Endothelial cell of umbilical vein (primary cell): ENCODE measurements at regions not wholly inside any gene's neighbourhood (a gene's known extent, or its start where the extent isn't known, plus 50 kb on each side); places are given as distances from the start of the nearest gene placed in this dataset.

Experiments
- BruUV-seq: library from RNA; stranded (reverse); fragments of 400-500 nt; replicated peaks from 2 replicates; lab custom pipeline; 2021; lab: Mats Ljungman, UMichigan
- CTCF ChIA-PET: fragments of 300-600, 350-600 bp; sonication (Branson Sonifier 250); formaldehyde crosslinking; loops from one replicate; lab custom pipeline; 2021; ENCODE audit warnings: antibody characterized with exemption, inconsistent platforms; lab: Charles Lee
- POLR2A ChIA-PET: fragments of 300-600, 350-600 bp; sonication (Branson Sonifier 250); formaldehyde crosslinking; loops from one replicate; lab custom pipeline; 2021; ENCODE audit warnings: antibody characterized with exemption, inconsistent platforms; lab: Charles Lee
- DNase-seq: peaks from one replicate; pipeline ENCODE4 v3.0.0-alpha.2; 2011; ENCODE audit warnings: low read depth, low spot score
- FAIRE-seq: peaks from 2 replicates; lab custom pipeline; 2011; peaks lifted over from hg19 to GRCh38; lab: Jason Lieb, UNC
- H2AFZ ChIP-seq: 2 replicates; pipeline ENCODE4 v1.6.0; 2012; ENCODE audit warnings: low read depth, low read length, control low read depth, inconsistent platforms
- H3K27ac ChIP-seq: 2 replicates; pipeline ENCODE4 v1.5.1; 2011; ENCODE audit warnings: low read depth, mild to moderate bottlenecking, control low read depth, low read length, moderate library complexity; ENCODE audit not compliant: insufficient read depth
- H3K27me3 ChIP-seq, 2 experiments: 2 replicates each; pipeline versions ENCODE4 v1.6.0 to v1.6.1; 2011; ENCODE audit warnings: low read length in 2 of 2, mixed read lengths in 1 of 2; ENCODE audit not compliant: control insufficient read depth in 2 of 2, insufficient read depth in 2 of 2
- H3K36me3 ChIP-seq, 2 experiments: 2 replicates in 1 of 2; 3 replicates in 1 of 2; pipeline ENCODE4 v1.5.1; 2011; ENCODE audit warnings: low read length in 2 of 2, mild to moderate bottlenecking in 1 of 2, moderate library complexity in 1 of 2; ENCODE audit not compliant: control insufficient read depth in 2 of 2, insufficient read depth in 2 of 2; ENCODE audit errors: extremely low read depth in 1 of 2
- H3K4me1 ChIP-seq: 3 replicates; pipeline ENCODE4 v1.5.1; 2011; ENCODE audit warnings: mild to moderate bottlenecking, low read length; ENCODE audit not compliant: control insufficient read depth, insufficient read depth; ENCODE audit errors: extremely low read depth
- H3K4me2 ChIP-seq: 2 replicates; pipeline ENCODE4 v1.6.1; 2011; ENCODE audit warnings: low read length, control low read depth, mixed read lengths; ENCODE audit not compliant: insufficient read depth
- H3K4me3 ChIP-seq, 3 experiments: fragments of 200-600 bp in 1 of 3; sonication (generic), shearing (Covaris generic) in 1 of 3; replicated peaks in 1 of 3; 2 replicates each; pipeline ENCODE4 v1.5.1; 2011 to 2016; ENCODE audit warnings: control low read depth in 3 of 3, low read length in 3 of 3, mild to moderate bottlenecking in 2 of 3, inconsistent platforms in 1 of 3, low read depth in 1 of 3, moderate library complexity in 1 of 3; ENCODE audit not compliant: insufficient read depth in 1 of 3
- H3K79me2 ChIP-seq: 2 replicates; pipeline ENCODE4 v1.6.0; 2012; ENCODE audit warnings: low read length, inconsistent platforms; ENCODE audit not compliant: control insufficient read depth, insufficient read depth
- H3K9ac ChIP-seq: replicated peaks from 2 replicates; pipeline ENCODE3; 2011; ENCODE audit warnings: low read length, control low read depth; ENCODE audit not compliant: insufficient read depth; ENCODE audit errors: extremely low read depth
- H3K9me1 ChIP-seq: replicated peaks from 3 replicates; pipeline ENCODE4 v1.6.0; 2011; ENCODE audit warnings: mild to moderate bottlenecking, low read length; ENCODE audit not compliant: control insufficient read depth, insufficient read depth; ENCODE audit errors: extremely low read depth
- H3K9me3 ChIP-seq: replicated peaks from 2 replicates; pipeline ENCODE4 v1.5.1; 2012; ENCODE audit warnings: low read length, inconsistent platforms; ENCODE audit not compliant: control insufficient read depth, insufficient read depth
- H4K20me1 ChIP-seq: replicated peaks from 2 replicates; pipeline ENCODE3; 2011; ENCODE audit warnings: mild to moderate bottlenecking, low read length; ENCODE audit not compliant: control insufficient read depth, insufficient read depth; ENCODE audit errors: extremely low read depth
- CTCF ChIP-seq, 2 donors: IDR thresholded peaks; 1 replicate in 1 of 2; 2 replicates in 1 of 2; pipeline ENCODE4 v1.5.1; 2011; ENCODE audit warnings: low read length in 2 of 2, mild to moderate bottlenecking in 2 of 2, moderate library complexity in 2 of 2, control low read depth in 1 of 2, inconsistent platforms in 1 of 2, low read depth in 1 of 2; ENCODE audit not compliant: insufficient read depth in 1 of 2; ENCODE audit errors: extremely low read depth in 1 of 2
- EZH2 ChIP-seq: IDR thresholded peaks from 2 replicates; pipeline ENCODE4 v1.6.1; 2012; ENCODE audit warnings: borderline replicate concordance, low read depth, mild to moderate bottlenecking, moderate library complexity, low read length, inconsistent platforms; ENCODE audit not compliant: severe bottlenecking
- FOS ChIP-seq: IDR thresholded peaks from 2 replicates; pipeline ENCODE4 v1.6.1; 2011; ENCODE audit warnings: mild to moderate bottlenecking, low read length, moderate library complexity, borderline replicate concordance; ENCODE audit not compliant: insufficient read depth
- GATA2 ChIP-seq: IDR thresholded peaks from 2 replicates; pipeline ENCODE4 v1.7.0; 2011; ENCODE audit warnings: low read depth, mild to moderate bottlenecking, moderate library complexity, mixed read lengths, low read length; ENCODE audit not compliant: insufficient read length, insufficient read depth
- JUN ChIP-seq: IDR thresholded peaks from 2 replicates; pipeline ENCODE4 v1.6.1; 2011; ENCODE audit warnings: borderline replicate concordance, low read depth; ENCODE audit not compliant: insufficient read length, insufficient read depth
- MAX ChIP-seq: IDR thresholded peaks from 2 replicates; pipeline ENCODE4 v1.6.1; 2011; ENCODE audit not compliant: insufficient read depth, insufficient read length
- MYC ChIP-seq: IDR thresholded peaks from one replicate; pipeline ENCODE4 v1.6.1; 2011; ENCODE audit warnings: mild to moderate bottlenecking, low read depth, low read length
- POLR2A ChIP-seq: IDR thresholded peaks from 2 replicates; pipeline ENCODE4 v1.6.1; 2012; ENCODE audit warnings: low read depth, mild to moderate bottlenecking, control low read depth, low read length
- POLR2AphosphoS5 ChIP-seq: IDR thresholded peaks from 2 replicates; pipeline ENCODE4 v1.6.1; 2012; ENCODE audit warnings: low read depth, mild to moderate bottlenecking, control low read depth, low read length, moderate library complexity; ENCODE audit not compliant: insufficient read depth
- dilution Hi-C: fragments of 300-500 bp; cut with MboI; formaldehyde crosslinking; loops from one replicate; pipeline ENCODE4 v1.15.0; 2019; ENCODE audit warnings: low sequenced_read_pairs; ENCODE audit not compliant: extremely low pct_ligation_motif_present
- intact Hi-C: fragments of 100-400 bp; cut with micrococcal nuclease; formaldehyde crosslinking; loops from one replicate; pipeline ENCODE4 v1.10.0; 2022

GRCh38 chr3:102866845-102867244 lies 432.0 kb downstream of the ZPLD1 start:
- no peaks in the 10 kb centered on the region for H3K79me2 ChIP-seq
- no peaks in the 10 kb centered on the region for H3K27me3 ChIP-seq
- dilution Hi-C loops (no loop called here), intact Hi-C loops (no loop called here)
- H4K20me1 ChIP-seq: no peaks in the 10 kb centered on the region
- H3K4me3 ChIP-seq: no peak overlapping the region
- BruUV-seq: no TSS peak
- H3K4me2 ChIP-seq: no peak overlapping the region
- H3K27ac ChIP-seq: no peak overlapping the region
- ChIA-PET CTCF (no interaction called here), POLR2A (no interaction called here)
- no peak overlapping the region for H2AFZ ChIP-seq
- no peaks in the 10 kb centered on the region for H3K9me3 ChIP-seq
- H3K36me3 ChIP-seq: no peaks in the 10 kb centered on the region
- FAIRE-seq (no peak), DNase-seq (no peak)
- no peaks in the 10 kb centered on the region for H3K9me1 ChIP-seq
- no peaks in the 10 kb centered on the region for H3K4me1 ChIP-seq
- no peak for TF ChIP-seq JUN
- H3K9ac ChIP-seq: no peak overlapping the region

- no TSS peak for BruUV-seq
- TF ChIP-seq POLR2A (no peak), FOS (no peak), JUN (no peak), EZH2 (no peak), MYC (no peak), MAX (no peak), POLR2AphosphoS5 (no peak), GATA2 (no peak), CTCF (IDR thresholded peaks at IDR 0.05; ENCODE audit: extremely low read depth in 1 of 2, insufficient read depth in 1 of 2, low read depth in 1 of 2, low read length in 2 of 2) (no peak)
- no peaks in the 10 kb centered on the region for H3K27me3 ChIP-seq
- no peak overlapping the region for H3K27ac ChIP-seq
- no peaks in the 10 kb centered on the region for H3K36me3 ChIP-seq
- POLR2A ChIA-PET: no interaction called here
- no peaks in the 10 kb centered on the region for H3K4me1 ChIP-seq
- no peak overlapping the region for H2AFZ ChIP-seq
- no peaks in the 10 kb centered on the region for H3K9me3 ChIP-seq
- DNase-seq (no peak), FAIRE-seq (no peak)
- no peaks in the 10 kb centered on the region for H3K9me1 ChIP-seq
- intact Hi-C loops (no loop called here), dilution Hi-C loops (no loop called here)
- H3K79me2 ChIP-seq: no peaks in the 10 kb centered on the region
- no peaks in the 10 kb centered on the region for H4K20me1 ChIP-seq
- CTCF ChIA-PET: no interaction called here
- H3K4me2 ChIP-seq: no peak overlapping the region
- no peak overlapping the region for H3K9ac ChIP-seq
- H3K4me3 ChIP-seq: no peak overlapping the region
These were observed 448.7 kb downstream of the ZPLD1 start for GRCh38 chr3:102883515-102883914.
